ENCODE measurements at regions not wholly inside any gene's neighbourhood (a gene's known extent, or its start where the extent isn't known, plus 50 kb on each side); places are given as distances from the start of the nearest gene placed in this dataset.

GRCh38 chr9:88773126-88773525, 218.1 kb upstream of the S1PR3 start:
- H3K27me3 ChIP-seq (replicated peaks in 1 of 4; ENCODE audit: control insufficient read depth in 3 of 4, extremely low read depth in 1 of 4, insufficient read depth in 3 of 4, low read length in 3 of 4): no peaks in the 10 kb centered on the region
- H2BK120ac ChIP-seq (replicated peaks; ENCODE audit: low read depth, low read length): no peak overlapping the region
- no peak for FAIRE-seq
- H3K9me3 ChIP-seq (ENCODE audit: insufficient read depth in 2 of 2, low read depth in 1 of 2, low read length in 1 of 2): no peaks in the 10 kb centered on the region
- no peaks in the 10 kb centered on the region for H3K23me2 ChIP-seq (ENCODE audit: low read depth, low read length)
- no peaks in the 10 kb centered on the region for H4K20me1 ChIP-seq (replicated peaks in 1 of 2; ENCODE audit: control insufficient read depth in 1 of 2, insufficient read depth in 2 of 2, low read length in 2 of 2)
- H3K4me3 ChIP-seq (ENCODE audit: extremely low read depth in 1 of 4, insufficient read depth in 2 of 4, low read depth in 3 of 4, low read length in 4 of 4): no peak overlapping the region
- no peak overlapping the region for H4K5ac ChIP-seq (ENCODE audit: insufficient read length, low read depth, low read length)
- no peak overlapping the region for H2BK20ac ChIP-seq (ENCODE audit: low read length)
- H3K79me1 ChIP-seq (ENCODE audit: low read depth, low read length): no peaks in the 10 kb centered on the region
- WGBS, 2 experiments (ENCODE audit: extremely low coverage in 1 of 2, insufficient coverage in 1 of 2, insufficient read length in 1 of 2, insufficient replicate concordance in 2 of 2, low coverage in 1 of 2, low lambda C conversion rate in 2 of 2, missing lambda C conversion rate in 1 of 2): 86% methylated on average over 5 of the region's 5 CpGs; no CpG with 5 or more reads in 1 of the 2 experiments
- no peak overlapping the region for H3K14ac ChIP-seq (ENCODE audit: insufficient read length)
- H3K56ac ChIP-seq (replicated peaks; ENCODE audit: insufficient read length, low read depth, low read length): no peak overlapping the region
- no peak overlapping the region for H3K18ac ChIP-seq (ENCODE audit: extremely low read depth, low read length)
- H2BK12ac ChIP-seq (ENCODE audit: low read depth, low read length): no peak overlapping the region
- H2BK15ac ChIP-seq (ENCODE audit: low read length): no peak overlapping the region
- CTCF ChIA-PET (ENCODE audit: partially characterized antibody): no interaction called here
- H4K8ac ChIP-seq (ENCODE audit: extremely low read depth, insufficient read depth, low read length): no peak overlapping the region
- H3K27ac ChIP-seq (ENCODE audit: low read depth, low read length): no peak overlapping the region
- H2AK5ac ChIP-seq (ENCODE audit: low read depth, low read length): no peak overlapping the region
- H3K4me2 ChIP-seq (ENCODE audit: insufficient read depth in 1 of 2, low read depth in 2 of 2, low read length in 2 of 2): no peak overlapping the region
- no peak overlapping the region for H3K23ac ChIP-seq (ENCODE audit: insufficient read length)
- no peak overlapping the region for H2AFZ ChIP-seq (ENCODE audit: low read length)
- no peak for DNase-seq (ENCODE audit: low read depth in 1 of 2, low spot score in 2 of 2)
- no peak overlapping the region for H3K9ac ChIP-seq (replicated peaks in 1 of 4; ENCODE audit: extremely low read depth in 1 of 4, low read depth in 3 of 4, low read length in 3 of 4)
- H3K4me1 ChIP-seq (replicated peaks in 1 of 4; ENCODE audit: control insufficient read depth in 3 of 4, insufficient read depth in 4 of 4, low read length in 3 of 4): peaks cover 0 to 2% (median 0%) of the 10 kb centered on the region in 4 experiments; a peak in 1 of 7 replicates
- POLR2A ChIA-PET (ENCODE audit: partially characterized antibody): no interaction called here
- H3K79me2 ChIP-seq (ENCODE audit: control insufficient read depth in 1 of 2, insufficient read depth in 2 of 2, low read length in 2 of 2): no peaks in the 10 kb centered on the region
- no peak overlapping the region for H4K91ac ChIP-seq (replicated peaks; ENCODE audit: insufficient read length, low read length)
- no peaks in the 10 kb centered on the region for H3K36me3 ChIP-seq (ENCODE audit: control insufficient read depth in 2 of 4, insufficient read depth in 4 of 4, low read length in 3 of 4)
- H2BK5ac ChIP-seq (ENCODE audit: low read depth, low read length): no peak overlapping the region
- no peak overlapping the region for H3K4ac ChIP-seq (replicated peaks; ENCODE audit: insufficient read length, low read depth, low read length)
- TF ChIP-seq ASH2L (IDR thresholded peaks at IDR 0.05; ENCODE audit: low read length): no peak
- TF ChIP-seq KDM5A (IDR thresholded peaks at IDR 0.05; ENCODE audit: low read length): no peak
- no peak for TF ChIP-seq ZNF274 (IDR thresholded peaks at IDR 0.05; ENCODE audit: borderline replicate concordance, extremely low read depth, low read length)
- TF ChIP-seq SAP30 (IDR thresholded peaks at IDR 0.05; ENCODE audit: insufficient read depth, insufficient replicate concordance, low read length): no peak
- TF ChIP-seq SUZ12 (IDR thresholded peaks at IDR 0.05; ENCODE audit: low read length): no peak
- TF ChIP-seq JUN (IDR thresholded peaks at IDR 0.05; ENCODE audit: low read depth, low read length): no peak
- TF ChIP-seq ATF2 (IDR thresholded peaks at IDR 0.05; ENCODE audit: low read length): no peak
- no peak for TF ChIP-seq EP300 (IDR thresholded peaks at IDR 0.05; ENCODE audit: borderline replicate concordance in 1 of 2, low read depth in 2 of 2, low read length in 2 of 2)
- TF ChIP-seq EGR1 (IDR thresholded peaks at IDR 0.05; ENCODE audit: borderline replicate concordance, low read depth, low read length): no peak
- no peak for TF ChIP-seq MAFK (IDR thresholded peaks at IDR 0.05; ENCODE audit: low read depth, low read length)
- no peak for TF ChIP-seq GABPA (IDR thresholded peaks at IDR 0.05; ENCODE audit: borderline replicate concordance, insufficient read depth, low read length)
- no peak for TF ChIP-seq HDAC6 (IDR thresholded peaks at IDR 0.05; ENCODE audit: low read depth, low read length)
- TF ChIP-seq JUND (IDR thresholded peaks at IDR 0.05; ENCODE audit: low read length): no peak
- TF ChIP-seq CREB1 (IDR thresholded peaks at IDR 0.05): no peak

Data from H1 (cell line).